ENCODE measurements at regions not wholly inside any gene's neighbourhood (a gene's known extent, or its start where the extent isn't known, plus 50 kb on each side); places are given as distances from the start of the nearest gene placed in this dataset.

GRCh38 chr6:119633461-119633860 lies 283.9 kb upstream of the MAN1A1 start:
- TF ChIP-seq CTCF (IDR thresholded peaks at IDR 0.05; ENCODE audit: low read depth, low read length) (no peak), EZH2phosphoT487 (IDR thresholded peaks at IDR 0.05; ENCODE audit: low read depth) (no peak)
